Left cardiac atrium (tissue), 4 donors: ENCODE measurements at regions not wholly inside any gene's neighbourhood (a gene's known extent, or its start where the extent isn't known, plus 50 kb on each side); places are given as distances from the start of the nearest gene placed in this dataset.
A peak's percentile ranks its signal among the peaks of the same experiment; 100 is the strongest.
"Not testable (repeated sequence)": the region's sequence is repeated elsewhere in the genome, so short reads cannot be mapped to it uniquely, and the experiment has no call there.

ENCODE experiments used
- ATAC-seq, 2 donors: fragments of 200-7000 bp; cut with Tn5 transposase; one replicate each; pipeline ENCODE4 v1.9.1; 2020; ENCODE audit warnings: mild to moderate bottlenecking in 2 of 2, moderate library complexity in 2 of 2
- DNase-seq: peaks from one replicate; pipeline ENCODE4 v3.0.0-alpha.2; 2020
- intact Hi-C, 2 donors: fragments of 100-400 bp; cut with DNase I; formaldehyde crosslinking; loops; one replicate each; pipeline versions ENCODE4 v1.14.1 to v1.15.1; 2022 to 2023
- donor health status: DM: no; HTN: yes; CAD: no.
- donor health status: DM: no; HTN: yes; CAD: no; lungs with severe emphysema.
- donor health status: DM: yes; HTN: yes; CAD: no.
- donor health status: Dilated cardiomyopathy.

GRCh38 chr22:44632541-44633396, 69.2 kb upstream of the PRR5 start:
- ATAC-seq = peak in 1 of 2 donors; percentile 32
- intact Hi-C loops = no loop called here
- no peak for DNase-seq

DNA sequence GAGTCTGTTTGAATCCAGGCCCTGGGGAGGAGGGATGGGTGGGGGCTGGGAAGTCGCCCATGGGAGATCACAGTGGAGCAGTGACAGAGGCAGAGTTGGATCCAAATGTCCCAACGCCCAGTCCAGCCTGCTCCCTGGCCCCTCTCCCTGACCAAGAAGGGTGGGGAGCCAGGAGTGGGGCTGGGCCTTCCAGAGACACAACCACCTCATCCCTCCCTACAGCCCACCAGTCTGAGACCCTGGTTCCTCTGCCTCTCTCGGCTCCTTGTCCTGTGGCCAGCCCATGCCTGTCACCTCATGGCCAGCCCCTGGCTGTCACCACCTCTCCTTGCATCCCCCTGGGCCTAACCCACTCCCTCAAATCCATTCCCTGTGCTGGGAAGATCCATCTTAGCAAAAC, 71.2 kb upstream of the PRR5 start:
- no peak for DNase-seq
- no peak for ATAC-seq
- intact Hi-C loops = no loop called here

GRCh38 chr22:44628835-44629234, 73.2 kb upstream of the PRR5 start:
- no peak for DNase-seq
- no peak for ATAC-seq

GRCh38 chr22:44628273-44628672, 73.7 kb upstream of the PRR5 start:
- DNase-seq (no peak), ATAC-seq (no peak)
- intact Hi-C loops = loop anchor here (5.0 to 10.0 kb wide), 5 partner anchors 313 to 1243 kb away; partner anchors contain the start of gene SHISAL1 (in 1 of the 2)

More at GRCh38 chr22:44628835-44629234, 73.2 kb upstream of the PRR5 start:
- intact Hi-C loops = loop anchor here (5.0 to 10.0 kb wide), 5 partner anchors 314 to 1244 kb away; partner anchors contain the start of gene SHISAL1 (in 1 of the 2)

DNA sequence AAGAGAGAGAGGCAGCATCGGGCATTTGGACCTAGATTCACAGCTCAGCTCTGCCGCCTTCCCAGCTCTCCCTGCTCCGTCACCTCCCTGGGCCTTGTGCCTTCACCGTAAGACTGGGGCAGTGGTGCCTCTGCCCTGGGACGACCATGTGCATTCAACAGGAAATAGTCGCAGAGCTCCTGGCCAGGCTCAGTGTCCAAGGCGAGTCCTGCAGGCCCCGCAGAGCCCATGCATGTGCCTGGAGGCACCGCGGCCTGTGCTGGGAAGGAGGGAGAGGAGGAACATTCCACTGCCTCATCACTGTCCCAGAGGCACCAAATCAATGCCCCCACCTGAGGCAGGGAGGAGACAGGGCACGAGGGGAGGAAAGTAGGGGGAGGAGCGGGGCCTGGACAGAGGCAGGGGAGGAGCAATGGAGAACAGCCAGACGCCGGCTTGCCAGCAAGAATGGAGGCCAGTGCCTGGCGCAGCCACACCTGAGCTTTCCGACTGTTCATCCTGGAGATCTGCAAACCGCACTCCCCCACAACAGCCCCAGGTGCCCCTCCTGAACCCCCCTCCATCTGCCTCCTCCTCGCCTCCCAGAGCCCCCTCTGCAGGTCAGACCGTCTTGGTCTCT, 74.4 kb upstream of the PRR5 start:
- ATAC-seq (no peak), DNase-seq (no peak)
- intact Hi-C loops = loop anchor here (5.0 to 10.0 kb wide), 5 partner anchors 313 to 1243 kb away; partner anchors contain the start of gene SHISAL1 (in 1 of the 2)

- peak; percentile 75 for DNase-seq
- intact Hi-C loops = loop anchor here (1.0 to 10.0 kb wide), 6 partner anchors 311 to 1241 kb away; partner anchors contain the start of gene SHISAL1 (in 1 of the 2)
- peak; percentile 75 to 81 for ATAC-seq
Observed at GRCh38 chr22:44625981-44626687, 75.9 kb upstream of the PRR5 start.

- intact Hi-C loops = loop anchor here (5.0 to 10.0 kb wide), 5 partner anchors 311 to 1241 kb away; partner anchors contain the start of gene SHISAL1 (in 1 of the 2)
- DNase-seq (no peak), ATAC-seq (no peak)
Observed at GRCh38 chr22:44625421-44625760, 76.6 kb upstream of the PRR5 start.

- DNase-seq = no peak
- intact Hi-C loops = loop anchor here (5.0 to 10.0 kb wide), 5 partner anchors 310 to 1240 kb away; partner anchors contain the start of gene SHISAL1 (in 1 of the 2)
- no peak for ATAC-seq
Observed at GRCh38 chr22:44624689-44625420, 77.1 kb upstream of the PRR5 start.

DNA sequence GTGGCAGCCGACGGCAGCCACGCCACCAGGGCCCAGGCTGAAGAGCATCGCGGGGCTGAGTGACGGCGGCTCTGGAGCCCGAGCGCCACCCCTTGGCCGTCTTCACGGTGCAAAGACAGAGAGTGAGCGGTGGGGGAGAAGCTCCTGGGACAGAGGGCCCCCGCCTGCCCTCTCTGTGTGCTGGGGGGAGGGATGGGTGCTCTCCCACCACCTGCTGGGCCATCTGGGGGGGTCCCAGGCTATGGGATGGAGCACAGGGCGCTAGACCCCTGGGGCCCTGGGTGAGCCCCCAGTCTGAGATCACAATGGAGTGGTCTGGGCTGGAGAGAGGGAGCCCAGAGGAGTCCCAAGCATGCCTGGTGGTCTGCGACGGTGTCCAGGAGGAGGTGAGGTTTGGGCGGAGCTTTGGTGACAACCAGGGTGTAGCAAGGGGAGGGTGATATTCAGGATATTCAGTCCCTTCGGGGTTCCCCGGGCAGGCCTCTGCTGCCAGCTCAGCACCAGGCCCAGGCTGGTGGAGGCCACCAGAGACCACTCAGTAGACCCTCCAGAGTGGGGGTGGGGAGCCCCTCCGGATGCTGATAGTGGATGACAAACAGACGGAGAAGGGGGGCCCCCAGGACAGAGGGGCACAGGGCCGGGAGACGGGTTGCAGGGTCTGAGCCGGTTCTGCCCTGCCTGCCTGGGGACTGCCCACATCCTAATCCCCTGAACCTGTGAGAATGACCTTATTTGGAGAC, 78.1 kb upstream of the PRR5 start:
- peak in 1 of 2 donors; percentile 30 for ATAC-seq
- intact Hi-C loops = loop anchor here (10.0 kb wide), 3 partner anchors 309 to 1239 kb away; partner anchors contain the start of gene SHISAL1 (in 1 of the 2)
- DNase-seq = no peak

- ATAC-seq = no peak
- DNase-seq = no peak
- intact Hi-C loops = loop anchor here (10.0 kb wide), 3 partner anchors 308 to 1238 kb away; partner anchors contain the start of gene SHISAL1 (in 1 of the 2)
Observed at GRCh38 chr22:44622679-44623078, 79.3 kb upstream of the PRR5 start.

DNA sequence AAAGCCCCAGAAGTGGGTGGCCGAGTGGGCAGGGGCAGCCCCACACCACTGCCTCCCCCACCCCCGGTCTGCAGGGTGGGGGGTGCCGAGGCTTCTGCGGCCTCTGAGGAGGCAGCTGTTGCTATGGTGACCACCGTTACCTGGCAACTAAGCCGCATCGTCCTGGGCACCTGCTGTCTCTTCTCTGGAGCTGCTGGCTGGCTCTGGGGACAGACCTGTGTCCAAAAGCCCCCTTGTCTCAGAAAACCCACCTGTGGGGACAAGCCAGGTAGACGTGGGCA, 79.9 kb upstream of the PRR5 start:
- intact Hi-C loops = loop anchor here (10.0 kb wide), 3 partner anchors 307 to 1237 kb away; partner anchors contain the start of gene SHISAL1 (in 1 of the 2)
- DNase-seq (no peak), ATAC-seq (no peak)

DNA sequence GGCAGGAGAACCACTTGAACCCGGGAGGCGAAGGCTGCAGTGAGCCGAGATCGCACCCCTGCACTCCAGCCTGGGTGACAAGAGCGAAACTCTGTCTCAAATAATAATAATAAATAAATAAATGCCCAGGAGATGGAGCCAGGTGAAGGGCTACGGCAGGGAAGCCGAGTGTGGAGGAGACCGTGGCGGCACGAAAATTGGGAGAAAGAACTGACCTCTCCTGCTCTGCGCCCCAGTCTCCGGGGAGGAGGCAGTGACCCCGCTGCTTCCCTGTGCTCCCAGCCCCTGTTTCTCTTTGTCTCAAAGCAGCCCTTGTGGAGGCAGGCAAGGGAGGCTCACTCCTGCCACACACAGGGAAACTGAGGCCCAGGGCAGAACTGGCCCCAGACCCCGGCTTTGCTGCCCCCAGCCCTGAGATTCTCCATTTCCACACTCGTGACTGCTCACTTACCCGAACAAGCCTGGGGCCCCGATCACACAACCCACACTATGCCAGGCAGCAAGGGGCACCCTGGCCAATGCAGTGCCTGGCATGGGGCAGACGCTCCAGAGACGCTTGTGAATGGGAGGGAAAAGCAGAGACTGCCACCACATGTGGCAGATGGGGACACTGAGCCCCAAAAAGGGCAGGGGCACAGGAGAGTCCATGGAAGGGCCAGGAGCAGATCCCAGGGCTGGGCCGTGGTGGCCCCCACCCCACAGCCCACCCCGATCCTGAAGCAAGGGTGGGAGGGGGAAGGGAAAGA, 80.4 kb upstream of the PRR5 start:
- intact Hi-C loops = loop anchor here (10.0 kb wide), 3 partner anchors 307 to 1237 kb away; partner anchors contain the start of gene SHISAL1 (in 1 of the 2)
- ATAC-seq = no peak
- DNase-seq = no peak

GRCh38 chr22:44620841-44621257, 81.2 kb upstream of the PRR5 start:
- intact Hi-C loops = loop anchor here (10.0 kb wide), 3 partner anchors 306 to 1236 kb away; partner anchors contain the start of gene SHISAL1 (in 1 of the 2)
- DNase-seq (no peak), ATAC-seq (no peak)

GRCh38 chr22:44620129-44620840, 81.7 kb upstream of the PRR5 start:
- intact Hi-C loops = loop anchor here (10.0 kb wide), 3 partner anchors 305 to 1235 kb away; partner anchors contain the start of gene SHISAL1 (in 1 of the 2)
- DNase-seq = peak; percentile 85
- ATAC-seq = peak; percentile 63 to 69

DNA sequence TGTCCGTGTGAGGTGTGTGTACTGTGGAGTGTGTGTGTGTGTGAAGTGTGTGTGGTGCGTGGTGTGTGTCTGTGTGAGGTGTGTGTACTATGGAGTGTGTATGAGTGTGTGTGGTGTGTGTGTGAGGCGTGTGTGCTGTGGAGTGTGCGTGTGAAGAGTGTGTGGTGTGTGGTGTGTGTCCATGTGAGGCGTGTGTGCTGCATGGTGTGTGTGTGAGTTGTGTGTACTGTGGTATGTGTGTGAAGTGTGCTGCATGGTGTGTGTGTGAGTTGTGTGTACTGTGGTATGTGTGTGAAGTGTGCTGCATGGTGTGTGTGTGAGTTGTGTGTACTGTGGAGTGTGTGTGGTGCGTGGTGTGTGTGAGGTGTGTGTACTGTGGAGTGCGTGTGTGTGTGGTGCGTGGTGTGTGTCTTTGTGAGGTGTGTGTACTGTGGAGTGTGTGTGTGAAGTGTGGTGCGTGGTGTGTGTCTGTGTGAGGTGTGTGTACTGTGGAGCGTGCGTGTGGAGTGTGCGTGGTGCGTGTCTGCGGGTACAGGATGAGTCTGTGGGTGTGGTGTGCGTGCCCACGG, 82.4 kb upstream of the PRR5 start:
- not testable (repeated sequence) for ATAC-seq, DNase-seq
- intact Hi-C loops = loop anchor here (10.0 kb wide), 3 partner anchors 305 to 1235 kb away; partner anchors contain the start of gene SHISAL1 (in 1 of the 2)

GRCh38 chr22:44618910-44619309, 83.1 kb upstream of the PRR5 start:
- ATAC-seq, DNase-seq, intact Hi-C loops: not testable (repeated sequence)
